Body of pancreas (tissue), 4 donors: ENCODE measurements at regions not wholly inside any gene's neighbourhood (a gene's known extent, or its start where the extent isn't known, plus 50 kb on each side); places are given as distances from the start of the nearest gene placed in this dataset.

Experiments
- POLR2A ChIP-seq, 3 donors: fragments of 450-650 bp; IDR thresholded peaks; one replicate each; pipeline ENCODE4 v1.6.1; 2016; ENCODE audit warnings: antibody characterized with exemption in 3 of 3, mild to moderate bottlenecking in 2 of 3
- TF ChIP-seq, protein P1 (sequence below), 7 experiments: fragments of 450-650 bp in 4 of 7; fragments of 200-600 bp in 3 of 7; sonication (generic) in 3 of 7; IDR thresholded peaks; one replicate each; pipeline ENCODE4 v1.5.1; 2016 to 2019; ENCODE audit warnings: antibody characterized with exemption in 7 of 7

DNA sequence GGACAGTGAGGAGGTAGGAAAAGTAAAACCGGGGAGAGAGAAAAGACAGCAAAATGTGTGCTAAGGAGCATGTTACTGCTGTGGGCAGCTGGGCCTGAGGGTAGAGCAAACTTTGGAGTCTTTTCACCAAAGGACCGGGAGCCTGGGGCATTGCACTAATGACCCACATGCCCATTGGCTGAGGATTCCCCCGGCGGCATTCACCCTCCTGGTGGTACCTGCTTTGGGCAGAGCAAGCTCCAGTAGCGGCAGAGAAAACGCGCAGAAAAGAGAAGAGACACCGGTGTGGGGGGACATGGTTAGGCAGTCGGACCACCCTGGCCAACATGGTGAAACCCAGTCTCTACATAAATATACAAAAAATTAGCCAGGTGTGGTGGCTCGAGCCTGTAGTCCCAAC is 83.4 kb upstream of the ESRRB start:
- TF ChIP-seq, protein P1, sequence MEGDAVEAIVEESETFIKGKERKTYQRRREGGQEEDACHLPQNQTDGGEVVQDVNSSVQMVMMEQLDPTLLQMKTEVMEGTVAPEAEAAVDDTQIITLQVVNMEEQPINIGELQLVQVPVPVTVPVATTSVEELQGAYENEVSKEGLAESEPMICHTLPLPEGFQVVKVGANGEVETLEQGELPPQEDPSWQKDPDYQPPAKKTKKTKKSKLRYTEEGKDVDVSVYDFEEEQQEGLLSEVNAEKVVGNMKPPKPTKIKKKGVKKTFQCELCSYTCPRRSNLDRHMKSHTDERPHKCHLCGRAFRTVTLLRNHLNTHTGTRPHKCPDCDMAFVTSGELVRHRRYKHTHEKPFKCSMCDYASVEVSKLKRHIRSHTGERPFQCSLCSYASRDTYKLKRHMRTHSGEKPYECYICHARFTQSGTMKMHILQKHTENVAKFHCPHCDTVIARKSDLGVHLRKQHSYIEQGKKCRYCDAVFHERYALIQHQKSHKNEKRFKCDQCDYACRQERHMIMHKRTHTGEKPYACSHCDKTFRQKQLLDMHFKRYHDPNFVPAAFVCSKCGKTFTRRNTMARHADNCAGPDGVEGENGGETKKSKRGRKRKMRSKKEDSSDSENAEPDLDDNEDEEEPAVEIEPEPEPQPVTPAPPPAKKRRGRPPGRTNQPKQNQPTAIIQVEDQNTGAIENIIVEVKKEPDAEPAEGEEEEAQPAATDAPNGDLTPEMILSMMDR (IDR thresholded peaks at IDR 0.05) = no peak
- no peak for TF ChIP-seq POLR2A (IDR thresholded peaks at IDR 0.05)
